GM06990 (cell line): ENCODE measurements at regions not wholly inside any gene's neighbourhood (a gene's known extent, or its start where the extent isn't known, plus 50 kb on each side); places are given as distances from the start of the nearest gene placed in this dataset.

ENCODE experiments used
- DNase-seq: peaks from one replicate; pipeline ENCODE4 v3.0.0-alpha.2; 2011; ENCODE audit not compliant: insufficient read length; ENCODE audit errors: extremely low read depth
- H3K27me3 ChIP-seq: replicated peaks from 2 replicates; pipeline ENCODE4 v1.6.0; 2011; ENCODE audit warnings: low read length; ENCODE audit not compliant: control insufficient read depth, insufficient read depth
- H3K36me3 ChIP-seq: 2 replicates; pipeline ENCODE4 v1.5.1; 2011; ENCODE audit warnings: low read length; ENCODE audit not compliant: control insufficient read depth, insufficient read depth
- H3K4me3 ChIP-seq: replicated peaks from 2 replicates; pipeline ENCODE4 v1.5.1; 2011; ENCODE audit warnings: low read depth, mild to moderate bottlenecking, control low read depth, low read length
- TF ChIP-seq, protein P1 (sequence below): IDR thresholded peaks from 2 replicates; pipeline ENCODE4 v1.5.1; 2011; ENCODE audit warnings: low read length, control low read depth, mild to moderate bottlenecking, inconsistent platforms; ENCODE audit not compliant: insufficient read depth, poor library complexity, severe bottlenecking

DNA sequence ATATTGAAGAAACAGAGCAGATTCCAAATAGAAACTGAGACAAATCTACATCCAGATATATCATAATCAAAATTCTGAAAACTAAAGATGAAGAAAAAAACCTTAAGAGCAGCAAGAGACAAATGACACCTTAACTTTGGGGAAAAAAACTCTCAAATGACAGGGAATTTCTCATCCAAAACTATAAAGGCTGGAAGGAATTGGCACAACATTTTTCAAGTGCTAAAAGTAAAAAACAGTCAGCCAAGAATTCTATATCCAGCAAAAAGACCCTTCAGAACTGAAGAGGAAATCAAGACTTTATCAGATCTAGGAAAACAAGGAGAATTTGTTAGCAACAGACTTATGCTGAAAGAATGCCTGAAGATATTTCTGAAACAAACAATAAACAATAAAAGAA lies 90.3 kb upstream of the RASSF8 start:
- DNase-seq = no peak
- Histone ChIP-seq H3K4me3 (no peak overlapping the region), H3K36me3 (no peaks in the 10 kb centered on the region), H3K27me3 (no peaks in the 10 kb centered on the region)
- TF ChIP-seq, protein P1, sequence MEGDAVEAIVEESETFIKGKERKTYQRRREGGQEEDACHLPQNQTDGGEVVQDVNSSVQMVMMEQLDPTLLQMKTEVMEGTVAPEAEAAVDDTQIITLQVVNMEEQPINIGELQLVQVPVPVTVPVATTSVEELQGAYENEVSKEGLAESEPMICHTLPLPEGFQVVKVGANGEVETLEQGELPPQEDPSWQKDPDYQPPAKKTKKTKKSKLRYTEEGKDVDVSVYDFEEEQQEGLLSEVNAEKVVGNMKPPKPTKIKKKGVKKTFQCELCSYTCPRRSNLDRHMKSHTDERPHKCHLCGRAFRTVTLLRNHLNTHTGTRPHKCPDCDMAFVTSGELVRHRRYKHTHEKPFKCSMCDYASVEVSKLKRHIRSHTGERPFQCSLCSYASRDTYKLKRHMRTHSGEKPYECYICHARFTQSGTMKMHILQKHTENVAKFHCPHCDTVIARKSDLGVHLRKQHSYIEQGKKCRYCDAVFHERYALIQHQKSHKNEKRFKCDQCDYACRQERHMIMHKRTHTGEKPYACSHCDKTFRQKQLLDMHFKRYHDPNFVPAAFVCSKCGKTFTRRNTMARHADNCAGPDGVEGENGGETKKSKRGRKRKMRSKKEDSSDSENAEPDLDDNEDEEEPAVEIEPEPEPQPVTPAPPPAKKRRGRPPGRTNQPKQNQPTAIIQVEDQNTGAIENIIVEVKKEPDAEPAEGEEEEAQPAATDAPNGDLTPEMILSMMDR = no peak

DNA sequence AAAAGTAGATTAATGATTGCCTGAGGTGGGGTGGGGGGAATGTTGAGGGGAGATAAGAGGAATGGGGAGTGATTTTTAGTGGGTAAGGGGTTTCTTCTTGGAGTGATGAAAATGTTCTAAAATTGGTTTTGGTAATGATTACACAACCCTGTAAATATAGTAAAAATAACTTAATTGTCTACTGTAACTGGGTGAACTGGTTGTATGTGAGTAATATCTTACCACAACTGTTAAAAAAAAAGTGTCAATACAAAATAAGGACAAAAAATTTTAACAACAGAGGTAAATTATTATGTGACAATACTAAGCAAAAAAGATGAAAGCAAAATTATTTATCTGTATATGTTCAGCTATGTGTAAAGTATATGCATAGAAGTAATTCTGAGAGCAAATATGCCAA lies 86.3 kb upstream of the RASSF8 start:
- no peak for DNase-seq
- H3K36me3 ChIP-seq = no peaks in the 10 kb centered on the region
- no peak overlapping the region for H3K4me3 ChIP-seq
- TF ChIP-seq, protein P1 = no peak
- no peaks in the 10 kb centered on the region; the same call in 1 of the 2 replicates for H3K27me3 ChIP-seq

DNA sequence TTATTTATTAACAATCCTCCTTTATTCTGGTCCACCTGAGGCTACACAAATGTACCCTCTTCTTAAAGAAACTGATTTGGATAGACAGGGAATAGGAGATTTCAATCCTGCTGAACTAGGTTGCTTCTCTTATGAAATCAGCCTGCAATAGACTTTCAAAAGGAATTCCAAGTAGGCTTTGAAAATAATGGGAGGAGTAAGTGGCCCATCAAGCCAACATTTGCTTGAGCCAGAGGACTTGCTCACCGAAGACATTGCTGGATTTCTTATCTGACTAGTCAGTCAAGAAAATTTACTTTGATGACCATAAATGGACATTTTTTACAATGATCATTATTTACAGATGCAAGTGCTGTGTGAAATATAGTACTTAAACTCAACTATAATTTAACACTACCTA lies 82.8 kb upstream of the RASSF8 start:
- DNase-seq = no peak
- no peak overlapping the region for H3K4me3 ChIP-seq
- H3K27me3 ChIP-seq = no peaks in the 10 kb centered on the region; the same call in 1 of the 2 replicates
- H3K36me3 ChIP-seq = no peaks in the 10 kb centered on the region
- TF ChIP-seq, protein P1 = no peak

DNA sequence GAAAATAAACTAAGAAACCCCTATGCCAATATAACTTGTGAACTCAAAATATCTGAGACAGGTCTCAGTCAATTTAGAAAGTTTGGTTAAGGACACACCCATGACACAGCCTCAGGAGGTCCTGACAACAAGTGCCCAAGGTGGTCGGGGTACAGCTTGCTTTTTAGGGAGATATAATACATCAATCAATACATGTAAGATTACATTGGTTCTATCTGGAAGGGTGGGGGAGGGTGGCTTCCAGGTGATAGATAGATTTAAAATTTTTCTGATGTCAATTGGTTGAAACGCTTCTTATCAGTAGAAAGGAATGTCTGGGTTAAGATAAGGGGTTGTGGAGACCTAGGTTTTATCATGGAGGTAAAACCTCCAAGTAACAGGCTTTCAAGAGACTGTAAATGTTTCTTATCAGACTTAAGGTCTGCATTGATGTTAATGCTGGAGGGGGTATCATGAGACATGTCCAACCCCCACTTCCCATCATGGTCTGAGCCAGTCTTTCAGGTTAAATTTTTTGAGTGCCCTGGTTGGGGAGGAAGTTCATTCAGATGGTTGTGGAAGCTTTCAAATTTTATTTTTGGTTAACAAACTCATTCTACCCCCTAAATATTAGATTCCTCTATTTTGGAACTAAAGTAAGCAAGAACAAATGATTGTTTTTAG lies 82.0 kb upstream of the RASSF8 start:
- TF ChIP-seq, protein P1 = no peak
- H3K4me3 ChIP-seq = no peak overlapping the region
- no peaks in the 10 kb centered on the region; the same call in 1 of the 2 replicates for H3K27me3 ChIP-seq
- no peak for DNase-seq
- H3K36me3 ChIP-seq = no peaks in the 10 kb centered on the region

DNA sequence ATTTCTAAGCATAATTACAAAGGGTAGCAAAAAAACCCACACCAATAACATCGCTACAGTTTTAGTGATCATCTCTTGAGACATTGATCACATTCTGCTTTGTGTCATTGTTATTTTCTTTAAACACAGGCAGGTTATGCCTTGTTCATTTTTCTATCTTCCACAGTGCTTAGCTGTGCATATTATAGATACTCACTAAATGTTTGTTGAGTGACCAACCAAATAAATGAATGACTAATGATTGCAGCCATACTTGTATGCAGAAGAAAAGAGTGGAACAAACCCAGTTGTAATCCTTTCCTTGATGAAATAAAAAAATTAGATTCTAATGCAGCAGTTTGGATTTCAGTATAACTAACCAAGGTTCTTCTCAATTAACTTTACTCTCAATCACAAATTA lies 81.0 kb upstream of the RASSF8 start:
- H3K27me3 ChIP-seq = no peaks in the 10 kb centered on the region; the same call in 1 of the 2 replicates
- TF ChIP-seq, protein P1 = no peak
- H3K4me3 ChIP-seq = no peak overlapping the region
- no peak for DNase-seq
- no peaks in the 10 kb centered on the region for H3K36me3 ChIP-seq

DNA sequence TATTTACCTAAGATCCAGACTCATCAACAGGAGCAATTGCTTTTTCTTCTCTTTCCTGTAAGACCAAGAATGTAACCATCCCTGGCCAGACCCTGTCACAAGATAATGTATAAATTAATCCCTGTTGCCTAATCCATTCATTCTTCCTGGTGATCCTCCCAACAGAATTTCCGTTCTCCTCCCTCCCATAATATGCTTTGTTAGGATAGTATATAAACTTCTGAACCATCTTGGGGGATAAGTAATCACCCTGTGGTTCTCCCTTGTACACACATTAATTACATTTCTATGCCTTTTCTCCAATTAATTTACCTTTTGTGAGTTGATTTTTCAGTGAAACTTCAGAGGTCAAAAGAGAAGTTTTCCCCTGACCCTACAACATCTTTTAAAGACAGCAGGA lies 76.2 kb upstream of the RASSF8 start:
- no peaks in the 10 kb centered on the region for H3K36me3 ChIP-seq
- DNase-seq = no peak
- no peaks in the 10 kb centered on the region; the same call in none of the 2 replicates for H3K27me3 ChIP-seq
- no peak overlapping the region for H3K4me3 ChIP-seq
- TF ChIP-seq, protein P1 = no peak
